ENCODE measurements at regions not wholly inside any gene's neighbourhood (a gene's known extent, or its start where the extent isn't known, plus 50 kb on each side); places are given as distances from the start of the nearest gene placed in this dataset.

DNA sequence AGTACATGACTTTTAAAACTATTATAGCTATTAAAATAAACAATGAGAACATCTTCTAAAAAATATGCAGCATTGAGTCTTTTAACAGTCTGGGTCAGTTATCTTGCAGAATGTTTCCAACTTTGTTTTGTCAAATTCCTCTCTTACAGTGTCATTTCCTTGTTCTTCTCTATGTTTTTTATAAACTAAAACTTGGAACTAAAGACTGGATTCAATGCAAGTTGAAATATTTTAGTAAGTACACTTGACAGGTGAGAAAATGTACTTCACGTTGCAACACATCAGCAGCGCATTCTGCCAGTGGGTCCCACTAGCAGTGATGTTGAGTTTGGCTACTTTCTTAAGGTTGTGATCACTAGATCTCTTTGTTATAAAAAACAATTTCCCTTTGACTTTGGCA, 1407.6 kb upstream of the RAG2 start:
- TF ChIP-seq, protein P1, sequence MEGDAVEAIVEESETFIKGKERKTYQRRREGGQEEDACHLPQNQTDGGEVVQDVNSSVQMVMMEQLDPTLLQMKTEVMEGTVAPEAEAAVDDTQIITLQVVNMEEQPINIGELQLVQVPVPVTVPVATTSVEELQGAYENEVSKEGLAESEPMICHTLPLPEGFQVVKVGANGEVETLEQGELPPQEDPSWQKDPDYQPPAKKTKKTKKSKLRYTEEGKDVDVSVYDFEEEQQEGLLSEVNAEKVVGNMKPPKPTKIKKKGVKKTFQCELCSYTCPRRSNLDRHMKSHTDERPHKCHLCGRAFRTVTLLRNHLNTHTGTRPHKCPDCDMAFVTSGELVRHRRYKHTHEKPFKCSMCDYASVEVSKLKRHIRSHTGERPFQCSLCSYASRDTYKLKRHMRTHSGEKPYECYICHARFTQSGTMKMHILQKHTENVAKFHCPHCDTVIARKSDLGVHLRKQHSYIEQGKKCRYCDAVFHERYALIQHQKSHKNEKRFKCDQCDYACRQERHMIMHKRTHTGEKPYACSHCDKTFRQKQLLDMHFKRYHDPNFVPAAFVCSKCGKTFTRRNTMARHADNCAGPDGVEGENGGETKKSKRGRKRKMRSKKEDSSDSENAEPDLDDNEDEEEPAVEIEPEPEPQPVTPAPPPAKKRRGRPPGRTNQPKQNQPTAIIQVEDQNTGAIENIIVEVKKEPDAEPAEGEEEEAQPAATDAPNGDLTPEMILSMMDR (IDR thresholded peaks at IDR 0.05; ENCODE audit: poor library complexity, severe bottlenecking): no peak
- no peak for TF ChIP-seq POLR2AphosphoS5 (IDR thresholded peaks at IDR 0.05)
- no peak for TF ChIP-seq EZH2 (IDR thresholded peaks at IDR 0.05; ENCODE audit: borderline replicate concordance, insufficient read depth, low read length, poor library complexity, severe bottlenecking)
- TF ChIP-seq TAF1 (IDR thresholded peaks at IDR 0.05; ENCODE audit: low read depth): no peak
